Choroid plexus epithelial cell (primary cell): ENCODE measurements at regions not wholly inside any gene's neighbourhood (a gene's known extent, or its start where the extent isn't known, plus 50 kb on each side); places are given as distances from the start of the nearest gene placed in this dataset.
A peak's percentile ranks its signal among the peaks of the same experiment; 100 is the strongest.

Source experiments
- DNase-seq: peaks from one replicate; pipeline ENCODE4 v3.0.0-alpha.2; 2010; ENCODE audit warnings: low read depth
- H3K4me3 ChIP-seq: 2 replicates; pipeline ENCODE4 v1.5.1; 2011; ENCODE audit warnings: low read depth, mild to moderate bottlenecking, control low read depth, low read length, moderate library complexity
- TF ChIP-seq, protein P1 (sequence below): conservative IDR thresholded peaks from 2 replicates; pipeline ENCODE4 v1.5.1; 2011; ENCODE audit warnings: low read depth, mild to moderate bottlenecking, control low read depth, inconsistent platforms, low read length, moderate library complexity

GRCh38 chrY:11293392-11293791 is 1407.6 kb upstream of the USP9Y start:
- DNase-seq: no peak
- no peak overlapping the region for H3K4me3 ChIP-seq
- TF ChIP-seq, protein P1, sequence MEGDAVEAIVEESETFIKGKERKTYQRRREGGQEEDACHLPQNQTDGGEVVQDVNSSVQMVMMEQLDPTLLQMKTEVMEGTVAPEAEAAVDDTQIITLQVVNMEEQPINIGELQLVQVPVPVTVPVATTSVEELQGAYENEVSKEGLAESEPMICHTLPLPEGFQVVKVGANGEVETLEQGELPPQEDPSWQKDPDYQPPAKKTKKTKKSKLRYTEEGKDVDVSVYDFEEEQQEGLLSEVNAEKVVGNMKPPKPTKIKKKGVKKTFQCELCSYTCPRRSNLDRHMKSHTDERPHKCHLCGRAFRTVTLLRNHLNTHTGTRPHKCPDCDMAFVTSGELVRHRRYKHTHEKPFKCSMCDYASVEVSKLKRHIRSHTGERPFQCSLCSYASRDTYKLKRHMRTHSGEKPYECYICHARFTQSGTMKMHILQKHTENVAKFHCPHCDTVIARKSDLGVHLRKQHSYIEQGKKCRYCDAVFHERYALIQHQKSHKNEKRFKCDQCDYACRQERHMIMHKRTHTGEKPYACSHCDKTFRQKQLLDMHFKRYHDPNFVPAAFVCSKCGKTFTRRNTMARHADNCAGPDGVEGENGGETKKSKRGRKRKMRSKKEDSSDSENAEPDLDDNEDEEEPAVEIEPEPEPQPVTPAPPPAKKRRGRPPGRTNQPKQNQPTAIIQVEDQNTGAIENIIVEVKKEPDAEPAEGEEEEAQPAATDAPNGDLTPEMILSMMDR: no peak

- TF ChIP-seq, protein P1: no peak
- peak; percentile 4 for DNase-seq
- H3K4me3 ChIP-seq: no peak overlapping the region
These were observed 1366.9 kb upstream of the USP9Y start for GRCh38 chrY:11334151-11334550.
